Aorta (tissue), 5 donors: ENCODE measurements at regions not wholly inside any gene's neighbourhood (a gene's known extent, or its start where the extent isn't known, plus 50 kb on each side); places are given as distances from the start of the nearest gene placed in this dataset.

Source experiments
- ATAC-seq: fragments of 200-7000 bp; cut with Tn5 transposase; one replicate; pipeline ENCODE4 v1.9.1; 2022; ENCODE audit warnings: moderate library complexity; ENCODE audit not compliant: low FRiP score
- DNase-seq, 2 donors: peaks; one replicate each; pipeline ENCODE4 v3.0.0-alpha.2; 2020
- H3K27ac ChIP-seq, 2 donors: one replicate each; pipeline ENCODE4 v1.5.1; 2013; ENCODE audit warnings: low read length in 2 of 2, mild to moderate bottlenecking in 2 of 2, moderate library complexity in 2 of 2, control low read depth in 1 of 2, inconsistent platforms in 1 of 2, low read depth in 1 of 2
- H3K27me3 ChIP-seq, 2 donors: one replicate each; pipeline ENCODE4 v1.6.1; 2013; ENCODE audit warnings: control low read depth in 1 of 2, low read length in 1 of 2, mild to moderate bottlenecking in 1 of 2, moderate library complexity in 1 of 2; ENCODE audit not compliant: insufficient read depth in 2 of 2, control insufficient read depth in 1 of 2
- H3K36me3 ChIP-seq, 2 donors: one replicate each; pipeline ENCODE4 v1.6.1; 2013; ENCODE audit warnings: control low read depth in 1 of 2, low read length in 1 of 2, mild to moderate bottlenecking in 1 of 2; ENCODE audit not compliant: insufficient read depth in 2 of 2, control insufficient read depth in 1 of 2
- H3K4me1 ChIP-seq, 2 donors: one replicate each; pipeline ENCODE4 v1.6.1; 2013; ENCODE audit warnings: low read length in 2 of 2, control low read depth in 1 of 2, mild to moderate bottlenecking in 1 of 2, moderate library complexity in 1 of 2; ENCODE audit not compliant: insufficient read depth in 2 of 2, control insufficient read depth in 1 of 2
- H3K4me3 ChIP-seq, 2 donors: one replicate each; pipeline ENCODE4 v1.5.1; 2013; ENCODE audit warnings: low read length in 2 of 2, control low read depth in 1 of 2, mild to moderate bottlenecking in 1 of 2
- H3K9me3 ChIP-seq: one replicate; pipeline ENCODE4 v1.6.1; 2013; ENCODE audit warnings: mild to moderate bottlenecking, low read length; ENCODE audit not compliant: control insufficient read depth
- WGBS, 2 donors: extraction: QIAGEN DNeasy Blood & Tissue Kit; methylation state at CpG; one replicate each; pipeline ENCODE4 v1.1.7; 2013; 5-methylcytosine and 5-hydroxymethylcytosine counted together
- intact Hi-C, 2 donors: fragments of 100-400 bp; cut with DNase I; formaldehyde crosslinking; loops; one replicate each; pipeline versions ENCODE4 v1.14.2 to v1.15.0; 2022
- donor health status: healthy with polysubstance abuse.
- donor health status: Bipolar disorder and iron deficiency.
- donor health status: DM: no; HTN: no; CAD: no.
- donor health status: DM: no; HTN: no; CAD: no.
- donor health status: DM: yes; HTN: yes; CAD: no.

DNA sequence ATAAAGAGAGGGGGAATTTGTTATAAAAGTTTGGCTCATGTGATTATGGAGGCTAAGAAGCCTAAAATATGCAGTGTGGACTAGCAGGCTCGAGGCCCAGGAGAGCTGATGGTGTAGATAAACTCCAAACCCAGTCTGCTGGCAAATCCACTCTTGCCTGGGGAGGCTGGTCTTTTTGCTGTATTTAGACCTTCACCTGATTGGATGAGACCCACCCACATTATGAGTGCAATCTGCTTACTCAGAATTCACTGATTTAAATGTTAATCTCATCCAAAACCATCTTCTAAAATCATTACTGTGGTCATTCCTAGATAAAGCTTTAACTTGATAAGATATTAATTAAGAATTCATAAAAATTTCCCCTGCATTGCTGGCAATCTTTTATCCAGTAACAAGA lies 473.2 kb downstream of the TMA16 start:
- 48 to 49% methylated on average over 1 of the region's 1 CpG for WGBS, 2 donors
- Histone ChIP-seq H3K9me3 (no peaks in the 10 kb centered on the region), H3K36me3 (no peaks in the 10 kb centered on the region), H3K27ac (no peak overlapping the region), H3K4me1 (no peaks in the 10 kb centered on the region), H3K27me3 (no peaks in the 10 kb centered on the region), H3K4me3 (no peak overlapping the region)
- DNase-seq (no peak), ATAC-seq (no peak)
- intact Hi-C loops: no loop called here

- no peaks in the 10 kb centered on the region for H3K9me3 ChIP-seq
- DNase-seq (no peak), ATAC-seq (no peak)
- WGBS, 2 donors: 60 to 62% methylated on average over 4 of the region's 4 CpGs
- no peaks in the 10 kb centered on the region for H3K36me3 ChIP-seq
- intact Hi-C loops: no loop called here
- no peaks in the 10 kb centered on the region for H3K4me1 ChIP-seq
- H3K4me3 ChIP-seq: no peak overlapping the region
- H3K27ac ChIP-seq: no peak overlapping the region
- H3K27me3 ChIP-seq: no peaks in the 10 kb centered on the region
Observed at GRCh38 chr4:163969291-163969690, 474.8 kb downstream of the TMA16 start.

DNA sequence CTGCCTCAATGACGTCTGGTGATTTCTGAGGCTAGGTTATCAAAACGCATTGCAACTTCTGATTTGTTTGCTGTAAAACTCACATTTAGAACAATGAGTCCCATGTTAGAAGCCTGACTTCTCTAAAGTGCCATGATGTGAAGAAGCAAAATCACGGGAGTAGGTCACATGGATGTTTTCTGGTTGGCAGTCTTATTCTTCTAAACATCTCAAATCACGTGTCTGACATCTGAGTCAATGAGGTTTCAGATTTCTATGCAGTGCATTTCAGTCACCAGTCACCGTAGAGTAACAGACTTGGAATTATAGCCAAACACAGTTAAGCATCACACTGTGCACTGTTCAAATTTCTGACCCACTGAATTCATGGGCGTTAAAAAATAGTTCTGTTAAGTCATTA lies 482.1 kb downstream of the TMA16 start:
- no peaks in the 10 kb centered on the region for H3K9me3 ChIP-seq
- 62 to 67% methylated on average over 6 of the region's 6 CpGs for WGBS, 2 donors
- intact Hi-C loops: no loop called here
- no peaks in the 10 kb centered on the region for H3K36me3 ChIP-seq
- H3K27me3 ChIP-seq: no peaks in the 10 kb centered on the region
- ATAC-seq (no peak), DNase-seq (no peak)
- no peak overlapping the region for H3K4me3 ChIP-seq
- no peaks in the 10 kb centered on the region for H3K4me1 ChIP-seq
- H3K27ac ChIP-seq: no peak overlapping the region

GRCh38 chr4:163988391-163988790 lies 493.9 kb downstream of the TMA16 start:
- DNase-seq (no peak), ATAC-seq (no peak)
- H3K4me3 ChIP-seq: no peak overlapping the region
- no peaks in the 10 kb centered on the region for H3K36me3 ChIP-seq
- WGBS, 2 donors: 77 to 78% methylated on average over 5 of the region's 5 CpGs
- no peaks in the 10 kb centered on the region for H3K4me1 ChIP-seq
- H3K9me3 ChIP-seq: no peaks in the 10 kb centered on the region
- intact Hi-C loops: no loop called here
- no peaks in the 10 kb centered on the region for H3K27me3 ChIP-seq
- H3K27ac ChIP-seq: no peak overlapping the region

DNA sequence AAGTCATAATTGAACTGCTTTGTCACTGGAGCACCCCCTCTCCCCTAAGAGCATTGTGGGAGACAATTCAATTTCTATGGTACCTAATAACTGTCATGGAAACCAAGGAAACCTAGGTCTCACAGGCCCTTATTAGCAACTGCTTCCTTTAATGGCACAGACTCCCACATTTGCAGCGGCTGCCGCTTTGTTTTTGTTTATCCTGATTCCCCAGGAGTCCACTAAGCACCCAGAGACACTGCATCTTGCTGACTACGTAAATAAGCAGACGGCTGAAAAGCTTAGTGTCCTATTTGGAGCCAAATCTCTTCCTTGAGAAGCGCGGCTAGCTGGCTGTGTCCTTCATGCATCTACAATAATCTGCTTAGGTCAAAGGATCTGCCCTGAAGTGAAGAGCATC lies 494.4 kb downstream of the TMA16 start:
- no peak overlapping the region for H3K27ac ChIP-seq
- intact Hi-C loops: no loop called here
- WGBS, 2 donors: 36 to 46% methylated on average over 6 of the region's 6 CpGs
- H3K9me3 ChIP-seq: no peaks in the 10 kb centered on the region
- H3K4me1 ChIP-seq: no peaks in the 10 kb centered on the region
- ATAC-seq: no peak
- H3K36me3 ChIP-seq: no peaks in the 10 kb centered on the region
- no peaks in the 10 kb centered on the region for H3K27me3 ChIP-seq
- DNase-seq: no peak
- H3K4me3 ChIP-seq: no peak overlapping the region

- H3K4me1 ChIP-seq: no peaks in the 10 kb centered on the region
- H3K4me3 ChIP-seq: no peak overlapping the region
- H3K9me3 ChIP-seq: no peaks in the 10 kb centered on the region
- intact Hi-C loops: no loop called here
- WGBS, 2 donors: 63 to 67% methylated on average over 3 of the region's 3 CpGs
- H3K27me3 ChIP-seq: no peaks in the 10 kb centered on the region
- no peaks in the 10 kb centered on the region for H3K36me3 ChIP-seq
- no peak overlapping the region for H3K27ac ChIP-seq
- ATAC-seq: no peak
- no peak for DNase-seq
Observed at GRCh38 chr4:163991298-163991865, 496.9 kb downstream of the TMA16 start.

- H3K9me3 ChIP-seq: no peaks in the 10 kb centered on the region
- no peak for ATAC-seq
- peaks cover 0 to 1% of the 10 kb centered on the region in 2 donors for H3K27me3 ChIP-seq
- DNase-seq: no peak
- 79 to 89% methylated on average over 1 of the region's 1 CpG for WGBS, 2 donors
- no peak overlapping the region for H3K4me3 ChIP-seq
- no peaks in the 10 kb centered on the region for H3K36me3 ChIP-seq
- no peaks in the 10 kb centered on the region for H3K4me1 ChIP-seq
- no peak overlapping the region for H3K27ac ChIP-seq
- intact Hi-C loops: no loop called here
Observed at GRCh38 chr4:164009435-164009834, 514.9 kb downstream of the TMA16 start.

GRCh38 chr4:164011791-164012190 lies 517.3 kb downstream of the TMA16 start:
- no peaks in the 10 kb centered on the region for H3K9me3 ChIP-seq
- ATAC-seq (peak; percentile 38), DNase-seq (no peak)
- WGBS, 2 donors: 48 to 51% methylated on average over 4 of the region's 4 CpGs
- intact Hi-C loops: no loop called here
- no peak overlapping the region for H3K27ac ChIP-seq
- H3K27me3 ChIP-seq: peaks cover 0 to 1% of the 10 kb centered on the region in 2 donors
- no peak overlapping the region for H3K4me3 ChIP-seq
- H3K4me1 ChIP-seq: no peaks in the 10 kb centered on the region
- no peaks in the 10 kb centered on the region for H3K36me3 ChIP-seq

GRCh38 chr4:164012396-164013027 lies 518.0 kb downstream of the TMA16 start:
- no peaks in the 10 kb centered on the region for H3K36me3 ChIP-seq
- DNase-seq: no peak
- no peak overlapping the region for H3K4me3 ChIP-seq
- H3K27ac ChIP-seq: no peak overlapping the region
- intact Hi-C loops: no loop called here
- peak; percentile 26 for ATAC-seq
- no peaks in the 10 kb centered on the region for H3K9me3 ChIP-seq
- H3K4me1 ChIP-seq: no peaks in the 10 kb centered on the region
- 10 to 19% methylated on average over 3 of the region's 3 CpGs for WGBS, 2 donors
- H3K27me3 ChIP-seq: peaks cover 0 to 1% of the 10 kb centered on the region in 2 donors
